ENCODE measurements at regions not wholly inside any gene's neighbourhood (a gene's known extent, or its start where the extent isn't known, plus 50 kb on each side); places are given as distances from the start of the nearest gene placed in this dataset.

DNA sequence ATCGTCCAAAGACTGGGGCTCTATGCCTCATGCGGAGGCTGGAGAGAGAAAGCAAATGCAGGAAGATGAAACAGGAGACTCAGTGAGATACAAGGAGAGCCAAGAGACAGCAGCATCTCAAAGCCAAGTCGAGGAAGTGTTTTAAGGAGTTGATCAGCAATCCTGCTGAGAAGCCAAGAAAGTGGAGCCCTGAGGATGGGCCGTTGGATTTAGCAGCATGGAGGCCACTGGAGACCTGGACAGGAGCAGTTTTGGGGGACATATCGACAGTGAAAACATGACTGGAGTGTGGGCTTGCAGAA, 107.4 kb upstream of the ZBTB40 start:
- no peak overlapping the region for H3K4me3 ChIP-seq (ENCODE audit: control insufficient read depth, low read depth, low read length)
- no peak for DNase-seq (ENCODE audit: low read depth)
- TF ChIP-seq, protein P1, sequence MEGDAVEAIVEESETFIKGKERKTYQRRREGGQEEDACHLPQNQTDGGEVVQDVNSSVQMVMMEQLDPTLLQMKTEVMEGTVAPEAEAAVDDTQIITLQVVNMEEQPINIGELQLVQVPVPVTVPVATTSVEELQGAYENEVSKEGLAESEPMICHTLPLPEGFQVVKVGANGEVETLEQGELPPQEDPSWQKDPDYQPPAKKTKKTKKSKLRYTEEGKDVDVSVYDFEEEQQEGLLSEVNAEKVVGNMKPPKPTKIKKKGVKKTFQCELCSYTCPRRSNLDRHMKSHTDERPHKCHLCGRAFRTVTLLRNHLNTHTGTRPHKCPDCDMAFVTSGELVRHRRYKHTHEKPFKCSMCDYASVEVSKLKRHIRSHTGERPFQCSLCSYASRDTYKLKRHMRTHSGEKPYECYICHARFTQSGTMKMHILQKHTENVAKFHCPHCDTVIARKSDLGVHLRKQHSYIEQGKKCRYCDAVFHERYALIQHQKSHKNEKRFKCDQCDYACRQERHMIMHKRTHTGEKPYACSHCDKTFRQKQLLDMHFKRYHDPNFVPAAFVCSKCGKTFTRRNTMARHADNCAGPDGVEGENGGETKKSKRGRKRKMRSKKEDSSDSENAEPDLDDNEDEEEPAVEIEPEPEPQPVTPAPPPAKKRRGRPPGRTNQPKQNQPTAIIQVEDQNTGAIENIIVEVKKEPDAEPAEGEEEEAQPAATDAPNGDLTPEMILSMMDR (IDR thresholded peaks at IDR 0.05; ENCODE audit: control insufficient read depth, insufficient read depth, low read depth, low read length, missing control alignments) = no peak

DNA sequence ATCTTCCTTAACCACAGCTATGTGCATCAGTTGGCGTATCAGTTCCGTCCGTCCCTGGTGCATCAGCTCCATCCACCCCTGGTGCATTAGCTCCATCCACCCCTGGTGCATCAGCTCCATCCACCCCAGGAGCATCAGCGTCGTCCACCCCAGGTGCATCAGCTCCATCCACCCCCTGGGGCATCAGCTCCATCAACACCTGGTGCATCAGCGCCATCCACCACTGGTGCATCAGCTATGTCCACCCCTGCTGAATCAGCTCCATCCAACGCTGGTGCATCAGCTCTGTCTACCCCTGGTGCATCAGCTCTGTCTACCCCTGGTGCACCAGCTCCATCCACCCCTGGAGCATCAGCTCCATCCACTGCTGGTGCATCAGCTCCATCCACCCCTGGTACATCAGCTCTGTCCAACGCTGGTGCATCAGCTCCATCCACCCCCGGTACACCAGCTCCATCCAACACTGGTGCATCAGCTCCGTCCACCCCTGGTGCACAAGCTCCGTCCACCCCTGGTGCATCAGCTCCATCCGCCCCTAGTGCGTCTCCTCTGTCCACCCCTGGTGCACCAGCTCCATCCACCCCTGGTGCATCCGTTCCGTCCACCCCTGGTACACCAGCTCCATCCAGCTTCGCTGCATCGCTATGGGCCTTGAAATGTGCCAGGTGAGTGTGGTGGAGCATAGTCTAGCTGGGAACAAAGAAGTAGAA, 106.6 kb upstream of the ZBTB40 start:
- H3K4me3 ChIP-seq (ENCODE audit: control insufficient read depth, low read depth, low read length) = no peak overlapping the region
- DNase-seq (ENCODE audit: low read depth) = no peak
- TF ChIP-seq, protein P1 (IDR thresholded peaks at IDR 0.05; ENCODE audit: control insufficient read depth, insufficient read depth, low read depth, low read length, missing control alignments) = no peak

DNA sequence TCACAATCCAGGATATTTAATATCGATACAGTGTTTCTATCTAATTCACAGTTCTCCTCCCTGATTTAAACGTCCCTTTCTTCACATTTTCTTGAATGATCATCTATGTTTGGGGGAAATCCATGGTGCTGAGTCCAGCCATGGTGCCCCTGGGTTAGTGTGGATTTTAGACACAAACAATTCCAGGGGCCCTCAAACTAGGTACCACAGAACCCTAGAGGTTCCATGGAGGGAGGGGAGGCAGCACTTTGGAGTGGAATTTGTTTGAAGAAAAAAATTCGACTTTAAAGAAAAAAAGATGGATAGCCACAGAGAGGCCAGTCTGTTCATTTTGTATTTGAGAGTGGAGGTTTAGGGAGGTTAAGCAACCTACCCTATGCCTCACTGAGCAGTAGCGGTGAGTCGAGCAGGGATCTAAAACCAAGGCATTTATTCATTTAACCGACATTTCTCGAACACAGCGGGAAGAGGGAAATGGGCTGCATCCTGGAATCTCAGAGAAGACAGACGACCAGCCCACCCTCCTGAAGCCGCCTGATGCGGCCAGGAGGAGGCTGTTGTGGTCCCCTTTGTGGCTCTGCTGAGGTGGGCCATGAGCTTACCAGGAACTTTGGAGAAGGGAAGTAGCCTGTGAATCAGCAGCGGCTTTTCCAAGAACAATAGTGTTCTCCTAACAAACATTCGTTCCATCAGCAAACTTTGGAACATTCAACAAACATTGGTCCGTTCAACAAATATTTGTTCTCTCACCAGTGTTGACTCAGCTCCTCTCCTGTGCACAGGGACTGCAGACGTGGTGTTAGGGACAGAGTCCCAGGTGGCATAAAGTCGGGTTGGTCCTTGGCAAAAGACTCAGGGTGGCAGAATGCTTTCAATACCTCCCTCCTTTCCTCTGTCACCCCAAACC, 103.5 kb upstream of the ZBTB40 start:
- TF ChIP-seq, protein P1 (IDR thresholded peaks at IDR 0.05; ENCODE audit: control insufficient read depth, insufficient read depth, low read depth, low read length, missing control alignments) = no peak
- H3K4me3 ChIP-seq (ENCODE audit: control insufficient read depth, low read depth, low read length) = no peak overlapping the region
- DNase-seq (ENCODE audit: low read depth) = no peak

DNA sequence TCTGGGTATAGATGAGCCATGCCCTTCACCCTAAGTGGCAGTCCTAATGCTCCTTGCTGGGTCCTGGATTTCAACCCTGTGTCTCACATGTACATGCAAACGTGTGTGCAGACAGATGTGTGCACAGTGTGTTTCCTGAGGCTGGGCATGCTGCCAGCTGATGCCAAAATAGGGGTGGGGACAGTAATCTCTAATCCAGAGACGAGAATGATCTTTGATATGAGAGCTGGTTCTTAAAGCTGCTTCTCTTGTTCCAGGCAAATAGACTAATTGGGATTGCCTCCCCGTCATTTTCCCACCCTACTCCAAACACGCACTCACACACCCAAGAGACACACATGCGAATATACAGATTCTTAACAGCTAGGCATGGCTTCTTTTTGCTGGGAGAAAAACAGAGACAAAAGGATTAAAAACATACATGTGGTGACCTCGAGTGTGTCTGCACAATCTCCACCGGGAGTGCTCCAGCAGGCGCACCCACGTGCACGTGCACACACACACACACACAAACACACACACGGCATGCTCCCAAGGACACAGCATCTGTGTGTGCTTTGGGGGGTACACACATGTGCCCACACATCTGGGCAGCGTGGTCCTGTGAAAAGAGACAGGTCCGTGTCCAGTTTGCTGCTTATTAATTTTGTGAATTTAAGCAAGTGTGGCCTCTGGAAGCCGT, 102.1 kb upstream of the ZBTB40 start:
- TF ChIP-seq, protein P1 (IDR thresholded peaks at IDR 0.05; ENCODE audit: control insufficient read depth, insufficient read depth, low read depth, low read length, missing control alignments) = no peak

DNA sequence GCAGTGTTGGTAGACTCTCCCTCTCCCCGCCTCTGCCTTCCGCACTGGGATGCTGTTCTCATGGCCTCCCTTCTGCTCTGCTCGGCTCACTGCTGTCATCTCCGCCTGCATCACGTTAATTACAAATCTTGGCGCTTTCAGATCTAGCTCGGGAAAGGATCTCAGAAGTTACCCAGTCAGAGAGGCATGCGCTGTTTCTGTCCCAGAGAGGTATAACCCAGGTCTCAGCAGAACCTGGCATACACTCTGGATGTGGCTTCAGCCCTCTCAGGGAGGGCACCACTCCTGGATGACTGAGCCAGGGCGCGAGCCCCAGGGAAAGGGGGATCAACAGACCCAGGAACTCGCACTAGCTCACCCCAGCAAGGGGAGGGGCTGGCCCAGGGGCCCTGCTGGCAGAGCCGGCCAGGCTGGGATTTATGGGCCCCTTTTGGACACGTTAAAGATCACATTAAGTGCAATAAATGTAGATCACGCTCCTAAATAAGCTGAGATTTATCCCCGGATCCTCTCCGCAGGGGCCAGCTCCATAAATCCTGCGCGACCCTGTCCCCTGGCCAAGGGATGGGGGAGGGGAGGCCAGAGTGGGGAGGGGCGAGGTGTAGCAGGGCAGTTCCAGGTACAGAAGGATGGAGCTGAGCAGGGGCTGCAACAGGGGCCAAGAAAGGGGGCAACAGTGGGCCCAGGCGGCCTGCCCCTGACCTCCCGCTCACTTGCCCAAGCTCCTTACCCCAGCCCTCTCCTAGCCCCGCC, 101.3 kb upstream of the ZBTB40 start:
- TF ChIP-seq, protein P1 (IDR thresholded peaks at IDR 0.05; ENCODE audit: control insufficient read depth, insufficient read depth, low read depth, low read length, missing control alignments) = no peak

More for the DNA sequence above, 102.1 kb upstream of the ZBTB40 start:
- H3K4me3 ChIP-seq (ENCODE audit: control insufficient read depth, low read depth, low read length) = no peak overlapping the region
- no peak for DNase-seq (ENCODE audit: low read depth)

More for the DNA sequence above, 101.3 kb upstream of the ZBTB40 start:
- DNase-seq (ENCODE audit: low read depth) = no peak
- H3K4me3 ChIP-seq (ENCODE audit: control insufficient read depth, low read depth, low read length) = no peak overlapping the region
